ENCODE measurements at regions not wholly inside any gene's neighbourhood (a gene's known extent, or its start where the extent isn't known, plus 50 kb on each side); places are given as distances from the start of the nearest gene placed in this dataset.
"Not testable (repeated sequence)": the region's sequence is repeated elsewhere in the genome, so short reads cannot be mapped to it uniquely, and the experiment has no call there.

DNA sequence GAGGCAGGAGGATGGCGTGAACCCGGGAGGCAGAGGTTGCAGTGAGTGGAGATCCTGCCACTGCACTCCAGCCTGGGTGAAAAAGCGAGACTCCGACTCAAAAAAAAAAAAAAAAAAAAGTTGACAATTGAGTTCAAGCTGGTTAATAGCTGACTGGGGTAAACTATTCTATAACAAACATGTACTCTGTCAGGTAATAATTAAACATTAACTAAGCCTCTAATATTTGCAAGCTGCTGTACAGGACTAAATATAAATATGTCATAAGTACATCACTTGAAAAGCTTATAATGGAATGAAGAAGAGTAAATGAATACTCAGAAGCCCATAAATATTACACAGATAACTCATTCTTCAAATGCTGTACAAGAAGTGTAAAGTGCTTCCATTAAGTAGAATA, 190.4 kb upstream of the CRIM1 start:
- no peak for DNase-seq (ENCODE audit: low read depth in 3 of 3)

DNA sequence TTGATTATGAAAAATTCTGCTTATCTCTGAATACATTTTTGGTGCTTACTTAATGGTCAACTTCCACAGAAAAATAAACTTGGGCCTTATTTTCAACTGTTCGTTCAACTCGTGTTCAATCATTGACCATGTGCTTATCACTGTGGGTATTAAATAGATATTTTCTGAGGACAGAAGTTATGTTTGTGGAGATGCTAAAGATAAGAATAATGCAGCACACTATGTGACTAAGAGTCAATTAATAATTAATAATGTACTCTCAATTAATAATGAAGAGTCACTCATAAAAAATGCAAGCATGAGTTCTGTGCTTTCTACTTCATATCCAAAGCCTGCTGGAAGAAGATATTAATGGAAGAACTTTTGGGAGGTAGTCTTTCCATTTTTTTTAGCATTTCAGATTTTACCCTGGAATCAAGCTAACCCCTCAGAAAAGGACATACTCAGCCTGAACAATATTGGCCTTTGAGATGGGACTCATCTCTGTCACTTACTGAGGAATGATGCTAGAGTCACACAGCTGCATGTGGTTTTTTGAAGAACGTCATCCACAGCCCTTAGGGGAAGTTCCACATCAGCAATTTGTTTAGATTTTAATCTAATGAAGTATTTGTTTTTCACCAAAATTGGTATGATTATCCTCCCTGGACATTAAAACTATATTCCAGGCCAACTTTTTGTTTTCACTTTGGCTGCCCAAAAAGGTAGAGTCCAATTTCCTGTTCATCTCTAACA, 191.9 kb upstream of the CRIM1 start:
- DNase-seq (ENCODE audit: low read depth in 3 of 3), result no peak

DNA sequence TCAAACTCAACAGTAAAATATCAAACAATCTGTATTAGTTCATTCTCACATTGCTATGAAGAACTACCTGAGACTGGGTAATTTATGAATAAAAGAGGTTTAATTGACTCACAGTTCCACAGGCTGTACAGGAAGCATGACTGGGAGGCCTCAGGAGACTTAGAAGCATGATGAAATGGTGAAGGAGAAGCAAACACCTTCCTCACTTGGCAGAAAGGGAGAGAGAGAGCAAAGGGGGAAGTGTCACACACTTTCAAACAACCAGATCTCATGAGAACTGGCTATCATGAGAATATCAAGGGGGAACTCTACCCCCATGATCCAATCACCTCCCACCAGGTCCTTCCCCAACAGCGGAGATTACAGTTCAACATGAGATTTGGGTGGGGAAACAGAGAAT, 198.5 kb upstream of the CRIM1 start:
- not testable (repeated sequence) for DNase-seq (ENCODE audit: low read depth in 3 of 3)

- DNase-seq (ENCODE audit: low read depth in 3 of 3), result no peak
These were observed 207.7 kb upstream of the CRIM1 start for GRCh38 chr2:36147670-36148390.

DNA sequence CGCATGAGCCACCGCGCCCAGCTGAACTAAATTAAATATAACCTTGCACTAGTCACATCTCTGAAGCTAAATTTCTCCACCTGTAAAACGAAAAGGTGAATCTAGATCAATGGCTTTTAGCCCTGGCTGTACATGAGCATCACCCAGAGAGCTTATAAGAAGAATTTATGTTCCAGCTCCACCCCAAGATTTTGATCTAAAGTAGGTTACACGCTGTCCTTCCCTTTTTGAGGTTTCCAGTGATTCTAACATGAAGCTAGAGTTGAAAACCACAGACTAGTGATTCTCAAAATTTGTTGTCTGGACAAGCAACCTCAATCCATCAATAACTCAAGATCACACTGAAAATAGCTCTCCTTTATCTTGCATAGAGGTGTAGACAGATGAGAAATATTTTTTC, 208.8 kb upstream of the CRIM1 start:
- no peak for DNase-seq (ENCODE audit: low read depth in 3 of 3)

- DNase-seq (ENCODE audit: low read depth in 3 of 3), result no peak
These were observed 215.2 kb upstream of the CRIM1 start for GRCh38 chr2:36140391-36140790.

- DNase-seq (ENCODE audit: low read depth in 3 of 3), result no peak
These were observed 218.0 kb upstream of the CRIM1 start for GRCh38 chr2:36137612-36138011.

- no peak for DNase-seq (ENCODE audit: low read depth in 3 of 3)
These were observed 221.3 kb upstream of the CRIM1 start for GRCh38 chr2:36134281-36134680.

DNA sequence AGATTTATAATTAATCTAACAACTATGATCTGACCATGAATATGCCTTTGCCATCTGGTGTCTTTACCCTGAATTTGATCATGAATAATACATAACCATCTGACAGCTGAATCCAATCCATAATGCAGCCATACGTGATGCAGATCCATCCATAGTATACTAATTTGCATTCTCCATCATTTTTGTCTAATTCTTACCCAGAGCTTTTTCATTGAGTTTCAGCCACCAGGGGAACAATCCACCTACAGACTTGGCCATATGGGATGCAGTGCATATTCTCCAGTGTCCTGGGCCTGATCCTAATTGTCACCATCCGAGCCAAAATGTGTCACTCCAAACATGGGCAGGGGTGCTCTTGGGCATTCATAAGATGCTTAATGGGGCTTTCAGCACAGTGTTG, 227.2 kb upstream of the CRIM1 start:
- no peak for DNase-seq (ENCODE audit: low read depth in 3 of 3)

- no peak for DNase-seq (ENCODE audit: low read depth in 3 of 3)
These were observed 229.9 kb upstream of the CRIM1 start for GRCh38 chr2:36125702-36126101.

DNA sequence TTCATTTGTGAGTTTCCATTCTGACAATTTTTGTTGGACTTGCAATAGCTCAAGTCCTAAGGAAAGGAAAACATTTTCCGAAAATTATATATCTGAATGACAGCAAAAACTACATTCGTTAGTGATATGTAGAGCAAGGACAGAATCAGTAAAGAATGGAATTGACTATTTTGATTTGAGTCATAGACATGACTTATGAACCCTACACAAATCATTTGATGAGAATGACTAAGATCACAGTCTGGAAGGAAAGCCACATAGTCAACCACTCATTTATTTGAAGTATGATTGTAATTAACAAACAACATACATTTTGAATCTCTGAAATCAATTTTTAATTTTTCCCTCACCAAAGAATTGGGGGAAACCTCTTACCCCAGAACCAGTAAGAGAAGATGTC, 231.6 kb upstream of the CRIM1 start:
- DNase-seq (ENCODE audit: low read depth in 3 of 3), result no peak

GRCh38 chr2:36097022-36097421, 258.6 kb upstream of the CRIM1 start:
- no peak for DNase-seq (ENCODE audit: low read depth in 3 of 3)

GRCh38 chr2:36091844-36092741, 263.5 kb upstream of the CRIM1 start:
- DNase-seq (ENCODE audit: low read depth in 3 of 3), result not testable (repeated sequence)

GRCh38 chr2:36088716-36089328, 266.8 kb upstream of the CRIM1 start:
- no peak for DNase-seq (ENCODE audit: low read depth in 3 of 3)

DNA sequence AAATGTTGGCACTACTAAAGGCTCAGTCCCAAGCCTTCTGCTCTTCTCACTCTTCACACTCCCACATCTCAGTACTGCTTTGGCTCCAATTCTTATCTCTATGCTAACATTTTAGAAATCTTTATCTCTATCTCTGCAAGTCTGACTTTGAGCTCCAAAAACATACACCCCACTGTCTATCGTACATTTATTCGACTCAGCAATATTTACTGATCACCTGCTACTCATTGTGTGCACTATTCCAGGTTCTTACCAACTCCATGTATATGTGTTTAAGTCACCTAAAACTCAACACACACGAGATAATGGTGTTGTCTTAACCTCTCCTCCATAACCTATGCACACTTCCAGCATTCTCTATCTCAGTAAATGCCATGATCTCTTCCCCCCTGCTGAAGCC, 268.2 kb upstream of the CRIM1 start:
- no peak for DNase-seq (ENCODE audit: low read depth in 3 of 3)

- no peak for DNase-seq (ENCODE audit: low read depth in 3 of 3)
These were observed 275.8 kb upstream of the CRIM1 start for GRCh38 chr2:36079793-36080192.

DNA sequence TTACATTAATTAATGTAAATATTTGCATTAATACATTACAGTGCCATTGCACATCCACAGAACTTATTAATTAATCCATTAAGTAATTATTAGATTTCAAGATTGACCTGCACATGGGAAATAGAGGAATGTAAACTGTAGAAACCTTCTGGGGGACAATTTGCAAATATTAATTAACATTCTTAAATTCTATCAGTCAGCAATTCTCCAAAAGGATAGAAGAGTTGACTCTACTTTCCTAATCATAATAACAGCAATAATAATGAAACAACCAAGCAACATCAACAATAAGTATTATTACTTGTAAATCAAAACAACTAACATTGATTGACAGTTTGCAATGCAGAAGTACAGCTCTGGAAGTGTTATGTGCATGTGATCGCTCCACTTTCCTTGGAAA, 281.6 kb upstream of the CRIM1 start:
- DNase-seq (ENCODE audit: low read depth in 3 of 3), result no peak

- DNase-seq (ENCODE audit: low read depth in 3 of 3), result no peak
These were observed 283.9 kb upstream of the CRIM1 start for GRCh38 chr2:36071698-36072097.

- DNase-seq (ENCODE audit: low read depth in 3 of 3), result no peak
These were observed 286.5 kb upstream of the CRIM1 start for GRCh38 chr2:36069074-36069473.

DNA sequence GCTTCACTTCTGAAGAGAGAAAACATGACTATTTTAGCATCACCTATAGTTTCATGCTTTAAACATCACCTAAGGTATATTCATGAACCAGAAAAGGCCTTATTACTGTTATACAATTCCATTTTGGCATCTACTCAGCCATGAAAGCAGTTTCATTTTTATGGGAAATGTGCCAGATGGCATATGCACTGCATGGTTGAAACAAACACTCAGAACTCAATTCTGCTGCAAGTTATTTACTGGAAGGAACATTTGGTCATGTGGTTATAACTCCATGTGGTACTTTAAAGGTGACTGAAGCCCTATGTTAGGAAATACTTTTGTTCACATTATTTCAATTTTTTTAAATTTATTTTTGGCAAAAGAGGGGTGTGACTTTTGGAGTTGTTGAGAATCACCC, 287.5 kb upstream of the CRIM1 start:
- no peak for DNase-seq (ENCODE audit: low read depth in 3 of 3)

- DNase-seq (ENCODE audit: low read depth in 3 of 3), result no peak
These were observed 295.4 kb upstream of the CRIM1 start for GRCh38 chr2:36060133-36060532.

GRCh38 chr2:36059691-36060090, 295.9 kb upstream of the CRIM1 start:
- DNase-seq (ENCODE audit: low read depth in 3 of 3), result no peak

Data from stimulated activated CD4-positive, alpha-beta T cell treated with anti-CD3 and anti-CD28 coated beads, TNF-alpha, amount 100 ng/mL, for 24 hours (primary cell).